HG03139 (cell line): ENCODE measurements at regions not wholly inside any gene's neighbourhood (a gene's known extent, or its start where the extent isn't known, plus 50 kb on each side); places are given as distances from the start of the nearest gene placed in this dataset.
"Not testable (repeated sequence)": the region's sequence is repeated elsewhere in the genome, so short reads cannot be mapped to it uniquely, and the experiment has no call there.

ENCODE experiments used
- ATAC-seq: cut with Tn5 transposase; IDR thresholded peaks from one replicate; pipeline ENCODE4 v1.9.1; 2021; ENCODE audit not compliant: unreplicated experiment

DNA sequence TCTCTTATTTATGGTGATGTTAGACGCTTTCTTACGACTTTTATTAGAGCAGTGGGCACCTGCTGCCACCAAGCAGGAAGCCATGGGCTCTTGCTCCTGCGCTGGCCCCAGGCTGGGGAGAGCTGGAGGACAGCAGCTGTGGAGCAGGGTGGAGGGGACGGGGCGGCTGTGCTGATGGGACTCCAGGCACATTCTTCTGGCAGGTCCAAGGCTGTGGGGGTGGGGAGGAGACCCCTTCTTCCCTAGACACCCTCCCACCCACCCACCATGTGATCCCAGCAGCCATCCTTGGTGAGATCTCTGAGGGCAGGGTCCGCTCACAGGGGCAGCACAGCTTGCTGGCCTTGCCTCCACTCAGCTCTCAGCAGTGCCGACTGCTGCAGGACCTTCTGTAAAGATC lies 192.6 kb upstream of the IRX4 start:
- no peak for ATAC-seq

DNA sequence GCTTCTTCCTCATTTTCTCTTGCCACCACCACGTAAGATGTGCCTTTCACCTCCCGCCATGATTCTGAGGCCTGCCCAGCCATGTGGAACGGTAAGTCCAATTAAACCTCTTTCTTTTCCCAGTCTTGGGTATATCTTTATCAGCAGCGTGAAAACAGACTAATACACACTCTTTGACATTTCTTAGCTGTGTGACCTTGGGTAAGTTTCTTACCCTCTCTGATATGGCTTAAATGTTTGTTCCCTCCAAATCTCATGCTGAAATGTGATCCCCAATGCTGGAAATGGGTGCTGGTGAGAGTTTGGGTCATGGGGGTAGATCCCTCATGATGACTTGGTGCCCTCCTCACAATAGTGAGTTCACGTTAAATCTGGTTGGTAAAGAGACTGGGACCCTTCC lies 188.8 kb upstream of the IRX4 start:
- no peak for ATAC-seq

DNA sequence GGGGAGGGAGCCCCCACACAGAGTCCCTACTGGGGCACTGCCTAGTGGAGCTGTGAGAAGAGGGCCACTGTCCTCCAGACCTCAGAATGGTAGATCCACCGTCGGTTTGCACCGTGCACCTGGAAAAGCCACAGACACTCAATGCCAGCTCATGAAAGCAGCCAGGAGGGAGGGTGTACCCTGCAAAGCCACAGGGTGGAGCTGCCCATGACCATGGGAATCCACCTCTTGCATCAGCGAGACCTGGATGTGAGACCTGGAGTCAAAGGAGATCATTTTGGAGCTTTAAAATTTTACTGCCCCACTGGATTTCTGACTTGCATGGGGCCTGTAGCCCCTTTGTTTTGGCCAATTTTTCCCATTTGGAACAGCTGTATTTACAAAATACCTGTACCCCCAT lies 188.1 kb upstream of the IRX4 start:
- ATAC-seq = not testable (repeated sequence)

DNA sequence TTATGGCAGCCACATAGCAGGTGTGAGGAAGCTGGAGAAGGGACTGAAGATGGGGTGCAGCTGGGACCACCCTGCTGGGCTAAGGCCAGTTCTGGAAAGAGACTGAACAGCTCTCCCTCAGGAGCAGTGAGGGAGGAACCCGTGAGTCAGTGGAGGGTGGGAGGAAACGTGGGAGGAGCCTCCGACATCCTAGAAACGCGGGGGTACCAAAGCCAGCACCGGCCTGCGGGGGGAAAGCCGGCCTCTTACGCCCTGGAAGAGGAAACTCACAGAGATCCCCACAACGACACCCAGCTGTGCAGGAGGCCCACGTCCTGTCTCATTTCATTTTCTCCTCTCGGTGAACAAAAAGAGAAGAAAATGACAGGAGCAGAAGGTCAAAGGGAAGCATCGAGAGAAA lies 185.8 kb upstream of the IRX4 start:
- ATAC-seq = no peak

DNA sequence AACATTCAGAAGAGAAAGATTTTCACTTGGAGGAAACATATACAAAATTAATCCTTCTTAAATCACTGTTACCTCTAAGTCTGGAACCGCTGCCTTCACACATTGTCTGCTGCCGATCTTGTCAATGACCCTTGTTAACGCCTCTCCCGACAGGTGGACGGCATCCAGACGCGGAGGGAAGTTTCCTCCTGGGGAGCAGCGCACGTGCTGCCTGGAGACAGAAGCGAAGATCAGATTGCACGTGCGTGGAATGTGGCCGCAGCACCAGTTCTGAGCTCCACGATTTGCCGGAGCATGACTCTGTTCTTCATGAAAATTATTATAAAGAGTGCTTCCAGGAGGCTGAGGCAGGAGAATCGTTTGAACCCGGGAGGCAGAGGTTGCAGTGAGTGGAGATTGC lies 183.6 kb upstream of the IRX4 start:
- no peak for ATAC-seq

DNA sequence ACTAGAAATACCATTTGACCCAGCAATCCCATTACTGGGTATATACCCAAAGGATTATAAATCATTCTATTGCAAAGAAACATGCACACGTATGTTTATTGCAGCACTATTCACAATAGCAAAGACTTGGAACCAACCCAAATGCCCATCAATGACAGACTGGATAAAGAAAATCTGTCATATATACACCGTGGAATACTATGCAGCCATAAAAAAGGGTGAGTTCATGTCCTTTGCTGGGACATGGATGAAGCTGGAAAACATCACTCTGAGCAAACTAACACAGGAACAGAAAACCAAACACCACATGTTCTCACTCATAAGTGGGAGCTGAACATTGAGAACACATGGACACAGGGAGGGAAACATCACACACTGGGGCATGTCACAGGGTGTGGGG lies 180.7 kb upstream of the IRX4 start:
- not testable (repeated sequence) for ATAC-seq

DNA sequence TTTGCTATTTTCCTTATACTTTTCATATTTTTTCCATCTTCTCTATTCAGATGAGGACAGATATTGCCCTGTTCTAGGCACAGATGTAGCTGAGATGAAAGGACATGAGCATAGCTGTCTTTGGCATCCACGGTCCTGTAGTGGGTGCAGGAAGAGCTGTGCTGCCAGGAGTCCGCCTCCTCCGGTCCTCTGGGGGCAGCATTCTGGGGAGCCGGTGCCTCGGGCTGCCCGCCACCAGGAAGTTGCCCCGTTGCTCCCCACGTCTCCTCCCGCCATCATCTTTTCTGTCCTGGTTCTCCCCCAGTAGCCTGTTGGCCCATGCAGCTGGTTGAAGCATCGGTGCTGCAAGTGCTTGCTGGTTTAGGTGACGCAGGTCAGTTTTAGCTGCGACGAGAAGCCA lies 170.0 kb upstream of the IRX4 start:
- no peak for ATAC-seq

DNA sequence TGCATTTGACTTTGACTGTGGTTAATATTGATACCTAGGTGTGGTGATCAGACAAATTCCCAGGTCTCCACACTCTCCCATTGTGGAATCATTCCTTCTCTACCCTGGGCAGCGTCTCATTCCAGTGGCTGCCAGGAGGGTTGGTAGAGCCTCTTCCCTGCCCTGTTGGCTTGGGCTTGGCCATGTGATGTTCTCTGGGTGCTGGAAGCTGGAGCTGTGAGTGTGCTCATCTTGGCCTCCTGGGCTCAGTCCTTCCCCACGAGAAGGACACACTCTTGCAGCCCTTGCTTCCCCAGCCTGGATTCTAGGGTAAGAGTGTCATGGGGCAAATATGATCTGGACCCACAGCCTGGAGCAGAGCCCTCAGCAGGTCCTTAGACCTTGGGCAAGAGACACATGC lies 167.2 kb upstream of the IRX4 start:
- ATAC-seq = no peak

DNA sequence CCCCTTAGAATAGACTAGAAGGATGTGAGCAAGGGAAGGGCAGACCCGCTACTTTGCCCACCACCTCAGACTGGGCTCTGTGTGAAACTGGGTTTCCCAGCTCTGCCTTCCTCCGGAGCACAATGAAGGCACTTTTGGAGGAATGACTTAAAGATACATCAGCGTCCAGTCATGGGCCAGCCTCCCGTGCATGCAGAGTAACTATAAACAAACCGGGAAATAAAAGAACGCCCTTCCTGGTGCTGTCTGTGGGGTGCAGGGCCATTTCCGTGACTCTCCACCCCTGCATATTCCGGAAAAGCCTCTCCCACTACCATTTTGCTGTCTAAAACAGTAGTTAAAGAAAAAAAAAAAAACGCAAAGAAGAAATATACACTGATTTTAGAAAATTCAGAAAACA lies 165.9 kb upstream of the IRX4 start:
- ATAC-seq = no peak

DNA sequence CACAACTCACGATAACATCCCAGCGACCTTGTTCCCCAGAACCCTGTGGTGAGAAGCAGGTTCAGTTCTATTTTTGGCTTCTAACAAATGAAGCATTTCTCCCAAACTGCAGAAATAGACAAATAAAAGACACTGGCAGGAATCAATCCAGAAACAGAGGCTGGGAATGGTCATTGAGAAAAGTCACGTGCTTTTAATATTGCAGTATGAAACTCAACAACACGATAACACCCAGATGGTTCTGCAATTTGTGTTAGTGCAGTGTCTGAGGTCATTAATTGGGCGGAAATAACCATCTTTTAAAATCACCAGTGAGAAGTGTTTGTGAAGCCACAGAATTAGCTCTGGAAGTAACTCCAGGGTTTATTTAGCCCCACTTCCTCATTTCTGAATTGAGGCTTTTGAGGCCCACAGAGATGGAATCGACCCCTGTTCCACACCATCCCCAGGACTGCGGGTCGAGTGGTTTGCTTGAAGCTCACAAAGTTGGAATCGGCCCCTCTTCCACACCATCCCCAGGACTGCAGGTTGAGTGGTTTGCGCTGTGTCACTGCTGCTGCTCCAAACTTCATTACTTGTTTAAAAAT lies 164.7 kb upstream of the IRX4 start:
- ATAC-seq = no peak

DNA sequence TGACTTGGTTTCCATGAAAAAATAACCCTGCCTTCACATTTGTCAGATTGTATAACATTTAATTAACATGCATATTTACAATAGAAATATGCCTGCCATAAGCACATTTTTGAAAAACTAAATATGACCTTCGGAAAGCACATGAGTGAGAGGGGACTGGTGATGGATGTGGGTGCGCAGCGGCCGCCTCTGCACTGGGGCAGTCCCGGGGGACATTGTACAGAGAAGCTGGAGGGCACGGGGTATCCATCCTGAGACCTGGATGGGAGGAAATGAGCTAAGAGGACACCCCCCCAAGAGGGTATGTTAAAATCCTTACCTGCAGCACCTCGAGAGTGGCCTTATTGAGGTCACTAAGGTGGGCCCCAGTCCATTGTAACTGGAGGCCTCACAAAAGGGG lies 161.3 kb upstream of the IRX4 start:
- ATAC-seq = no peak

DNA sequence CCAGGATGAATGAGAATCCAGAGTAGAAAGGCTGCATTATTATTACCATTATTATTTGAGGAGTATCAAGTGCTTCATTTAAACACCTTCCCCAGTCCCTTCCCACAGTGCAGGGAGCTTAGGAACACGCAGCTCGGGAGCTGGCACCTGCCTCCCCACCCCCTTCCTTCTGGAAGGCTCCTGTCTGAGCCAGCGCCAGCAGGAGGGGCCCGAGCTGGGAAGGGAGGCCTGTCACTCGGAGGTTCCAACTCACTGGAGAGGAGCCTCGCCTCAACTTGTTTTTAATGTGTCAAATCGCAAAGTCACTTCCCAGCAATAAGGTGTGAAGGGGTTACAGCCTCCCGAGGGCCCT lies 156.4 kb upstream of the IRX4 start:
- no peak for ATAC-seq

DNA sequence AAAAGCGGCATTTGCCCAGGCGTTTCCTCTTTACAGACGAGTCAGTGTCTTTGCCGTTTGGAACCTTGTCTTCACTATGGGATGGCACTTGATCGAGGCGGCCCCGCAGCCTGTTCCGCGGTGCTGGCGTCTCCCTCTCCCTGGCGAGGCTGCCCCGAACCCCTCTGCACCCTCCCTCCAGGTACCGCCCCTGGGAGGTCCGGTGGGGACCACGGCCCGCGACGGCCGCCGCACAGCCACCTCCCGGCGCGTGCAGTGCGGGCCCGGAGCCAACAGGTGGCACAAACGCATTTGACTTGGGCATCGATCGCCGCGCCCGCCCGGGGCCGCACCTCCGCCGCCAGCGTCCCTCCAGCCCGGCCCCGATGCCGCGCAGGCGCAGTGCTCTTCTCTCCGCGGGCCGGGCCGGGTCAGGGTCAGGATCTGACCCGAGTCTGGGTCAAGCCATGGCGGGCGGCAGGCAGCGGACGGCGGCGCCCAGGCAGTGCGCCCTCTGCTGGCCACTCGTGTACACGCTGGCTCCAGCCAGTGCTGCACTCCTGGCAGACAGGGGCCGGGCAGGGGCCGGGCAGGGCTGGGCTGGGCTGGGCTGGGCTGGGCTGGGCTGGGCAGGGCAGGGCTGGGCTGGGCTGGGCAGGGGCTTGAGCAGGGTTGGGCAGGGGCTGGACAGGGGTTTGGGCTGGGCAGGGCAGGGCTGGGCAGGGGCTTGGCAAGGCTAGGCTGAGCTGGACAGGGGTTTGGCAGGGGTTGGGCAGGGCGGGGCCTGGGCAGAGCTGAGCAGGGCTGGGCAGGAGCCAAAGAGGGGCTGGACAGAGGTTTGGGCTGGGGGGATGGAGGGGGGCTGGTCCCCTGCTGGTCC lies 155.8 kb upstream of the IRX4 start:
- peak; percentile 93 for ATAC-seq

DNA sequence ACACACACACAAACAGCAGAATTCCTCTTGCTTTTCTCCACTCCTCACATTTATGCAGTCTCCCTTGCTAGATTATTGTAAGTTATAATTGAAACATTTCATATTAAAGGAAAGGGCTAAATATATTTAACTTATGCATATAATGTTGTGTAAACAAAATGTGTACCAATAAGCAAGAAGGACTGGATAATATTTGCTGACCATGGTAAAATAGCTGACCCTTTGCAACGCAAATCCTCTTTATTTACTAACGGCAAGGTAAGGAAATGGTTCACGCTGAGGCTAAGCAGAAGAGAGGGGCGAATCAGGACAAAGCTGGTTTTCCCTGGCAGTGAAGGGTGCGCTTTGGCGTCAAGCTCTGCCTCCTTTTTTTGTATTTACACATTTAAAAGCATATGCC lies 154.2 kb upstream of the IRX4 start:
- ATAC-seq = no peak

DNA sequence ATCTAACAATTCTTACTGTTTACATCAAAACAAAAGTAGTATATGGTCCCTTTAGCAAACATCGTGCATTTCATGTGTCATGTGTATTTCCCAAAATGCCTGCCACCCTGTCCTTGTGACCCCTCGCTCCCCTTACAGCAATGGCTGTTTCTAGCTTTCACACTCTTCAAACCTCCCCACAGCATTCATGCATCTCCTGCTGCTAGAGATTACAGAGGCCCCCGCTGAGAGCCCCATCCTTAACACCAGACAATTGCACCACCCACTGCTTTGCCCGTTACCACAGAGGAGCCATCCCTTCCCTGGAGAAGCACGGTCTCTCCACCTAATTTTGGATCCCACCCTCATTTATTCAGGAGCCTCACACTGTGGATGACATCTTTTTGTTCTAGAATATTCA lies 149.7 kb upstream of the IRX4 start:
- no peak for ATAC-seq

DNA sequence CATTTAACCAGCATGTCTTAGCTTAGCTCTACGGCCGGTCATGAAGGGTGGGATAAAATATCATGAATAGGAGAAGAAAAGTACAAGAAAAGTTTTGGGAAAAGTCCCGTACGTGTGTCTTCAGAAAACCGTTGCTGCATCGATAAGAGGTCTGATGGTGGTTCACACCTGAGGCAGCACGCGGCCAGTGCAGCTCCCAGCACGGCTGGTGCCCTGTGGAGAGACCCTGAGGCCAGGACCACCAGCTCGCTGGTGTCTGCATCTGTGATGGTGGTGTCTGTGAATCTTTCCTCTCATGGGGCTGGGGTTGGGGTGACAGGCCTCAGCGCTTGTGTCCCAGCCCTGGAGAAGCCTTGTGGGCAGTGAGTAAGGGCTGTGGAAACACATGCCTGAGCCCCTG lies 148.9 kb upstream of the IRX4 start:
- no peak for ATAC-seq

DNA sequence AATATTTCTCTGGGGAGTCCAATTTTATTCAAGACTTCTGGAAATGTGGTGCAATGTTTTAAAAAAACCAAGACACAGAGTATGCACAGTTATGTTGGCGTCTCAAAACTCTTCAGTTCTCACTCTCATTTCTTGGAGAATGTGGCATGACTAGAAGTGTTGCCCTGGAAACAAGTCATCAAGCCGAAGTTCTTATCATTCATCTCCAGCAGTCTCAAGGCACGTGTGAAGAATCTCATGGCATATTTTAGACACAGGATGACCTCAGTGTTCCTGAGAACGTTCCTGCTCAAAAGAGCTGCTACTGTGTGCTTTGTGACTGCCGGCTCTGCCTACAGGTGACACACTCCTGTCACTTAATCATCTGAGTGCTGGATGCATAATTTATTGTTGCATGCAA lies 147.4 kb upstream of the IRX4 start:
- no peak for ATAC-seq

DNA sequence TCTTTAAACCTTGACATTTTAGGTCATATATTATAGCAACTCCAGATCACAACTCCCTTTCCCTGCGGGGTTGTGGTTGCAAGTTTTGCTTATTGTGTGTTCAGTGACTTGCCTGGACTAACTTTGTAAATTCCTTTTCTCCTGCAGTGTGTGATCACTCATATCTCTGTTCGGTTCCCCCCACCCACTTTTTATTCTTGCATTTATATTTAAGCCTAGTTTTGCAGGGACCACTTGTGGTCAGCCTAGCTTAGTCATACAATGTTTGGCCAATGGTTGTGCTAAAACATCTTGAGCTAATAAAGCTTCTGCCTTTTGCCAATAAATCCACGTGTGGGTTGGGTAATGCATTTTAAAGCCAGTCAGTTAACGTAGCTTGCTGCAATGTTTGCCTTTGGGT lies 146.5 kb upstream of the IRX4 start:
- ATAC-seq = no peak

DNA sequence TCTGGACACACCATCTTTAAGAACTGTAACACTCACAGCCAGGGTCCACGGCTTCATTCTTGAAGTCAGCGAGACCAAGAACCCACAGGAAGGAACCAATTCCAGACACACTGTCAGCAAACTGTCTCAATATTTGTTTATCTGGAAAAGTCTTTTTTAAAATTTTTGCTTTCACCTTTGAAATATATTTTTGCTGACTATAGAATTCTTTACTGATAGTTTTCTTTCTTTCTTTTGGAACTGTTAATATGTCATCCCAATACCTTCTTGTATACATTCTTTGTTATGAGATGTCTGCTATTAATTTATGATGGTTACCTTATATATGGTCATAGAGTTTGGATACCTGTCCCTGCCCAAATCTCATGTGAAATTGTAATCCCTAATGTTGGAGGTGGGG lies 145.1 kb upstream of the IRX4 start:
- ATAC-seq = no peak

DNA sequence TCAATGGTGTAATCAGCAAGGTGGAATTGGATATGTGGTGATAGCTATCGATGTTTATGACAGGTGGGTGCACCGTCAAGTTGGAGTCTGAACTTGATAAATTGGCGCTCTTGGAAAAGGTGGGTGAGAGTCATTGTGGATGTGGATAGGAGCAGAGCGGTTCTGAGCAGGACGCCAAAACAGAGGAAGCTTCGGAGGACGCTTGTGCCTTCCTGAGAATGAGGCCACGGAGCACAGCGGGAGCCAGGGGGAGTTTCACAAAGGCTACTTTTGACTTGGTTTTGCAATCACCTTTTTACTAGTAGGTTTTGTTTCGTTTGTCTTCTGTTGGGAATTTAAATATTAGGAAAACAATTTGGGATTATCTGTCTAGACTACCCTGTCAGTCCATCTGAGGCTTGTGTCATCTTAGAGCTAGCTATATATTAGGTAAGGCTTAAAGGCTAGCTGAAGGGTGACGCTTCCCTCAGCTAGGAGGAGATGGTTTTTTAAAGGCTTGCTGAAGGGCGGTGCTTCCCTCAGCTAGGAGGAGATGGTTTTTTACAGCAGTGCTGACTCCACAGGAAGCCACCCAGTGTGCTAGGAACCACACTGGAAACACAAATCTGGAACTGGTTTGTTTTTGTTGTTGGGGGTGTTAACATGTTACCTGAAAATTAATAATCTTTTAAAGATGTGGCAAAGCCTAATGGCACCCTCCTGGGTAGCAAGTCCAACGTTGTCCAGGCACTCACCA lies 142.4 kb upstream of the IRX4 start:
- ATAC-seq = no peak

DNA sequence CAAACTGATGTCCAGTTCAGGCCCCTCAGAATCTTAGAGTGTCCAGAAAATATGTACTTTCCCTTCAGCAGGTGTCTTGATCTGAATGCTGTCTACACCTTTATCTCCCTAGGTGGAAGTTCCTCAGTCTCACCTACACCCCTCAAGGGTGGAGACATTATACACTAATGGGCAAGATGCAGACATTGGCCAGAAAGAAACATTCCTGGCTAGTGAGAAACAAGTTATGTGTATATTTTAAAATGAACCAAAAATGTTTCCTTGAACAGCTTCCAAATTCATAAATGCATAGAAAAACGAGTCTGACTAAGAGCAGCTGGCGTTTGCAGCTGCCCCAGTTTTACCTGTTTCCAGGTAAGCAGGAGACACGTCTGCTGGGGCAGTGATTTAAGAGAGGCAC lies 140.5 kb upstream of the IRX4 start:
- ATAC-seq = no peak

DNA sequence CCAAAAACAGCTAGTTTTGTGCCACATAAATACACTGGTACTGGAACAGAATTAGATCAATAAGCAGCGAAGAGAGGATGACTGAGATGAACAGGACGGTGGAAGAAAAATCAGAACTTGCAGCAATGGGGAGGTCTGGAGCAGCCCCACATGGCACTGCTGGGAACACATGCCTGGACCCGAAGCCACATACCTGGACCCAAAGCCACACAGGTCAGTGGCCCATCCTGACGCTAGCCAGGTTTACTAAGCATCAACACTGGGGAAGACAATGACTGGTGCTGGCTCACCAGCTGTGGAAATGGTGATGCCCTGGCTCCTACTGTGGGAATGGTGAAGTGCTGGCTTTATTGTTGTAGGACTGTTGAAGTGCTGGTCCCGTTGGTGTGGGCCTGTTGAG lies 139.7 kb upstream of the IRX4 start:
- no peak for ATAC-seq
